ENCODE measurements at regions not wholly inside any gene's neighbourhood (a gene's known extent, or its start where the extent isn't known, plus 50 kb on each side); places are given as distances from the start of the nearest gene placed in this dataset.

DNA sequence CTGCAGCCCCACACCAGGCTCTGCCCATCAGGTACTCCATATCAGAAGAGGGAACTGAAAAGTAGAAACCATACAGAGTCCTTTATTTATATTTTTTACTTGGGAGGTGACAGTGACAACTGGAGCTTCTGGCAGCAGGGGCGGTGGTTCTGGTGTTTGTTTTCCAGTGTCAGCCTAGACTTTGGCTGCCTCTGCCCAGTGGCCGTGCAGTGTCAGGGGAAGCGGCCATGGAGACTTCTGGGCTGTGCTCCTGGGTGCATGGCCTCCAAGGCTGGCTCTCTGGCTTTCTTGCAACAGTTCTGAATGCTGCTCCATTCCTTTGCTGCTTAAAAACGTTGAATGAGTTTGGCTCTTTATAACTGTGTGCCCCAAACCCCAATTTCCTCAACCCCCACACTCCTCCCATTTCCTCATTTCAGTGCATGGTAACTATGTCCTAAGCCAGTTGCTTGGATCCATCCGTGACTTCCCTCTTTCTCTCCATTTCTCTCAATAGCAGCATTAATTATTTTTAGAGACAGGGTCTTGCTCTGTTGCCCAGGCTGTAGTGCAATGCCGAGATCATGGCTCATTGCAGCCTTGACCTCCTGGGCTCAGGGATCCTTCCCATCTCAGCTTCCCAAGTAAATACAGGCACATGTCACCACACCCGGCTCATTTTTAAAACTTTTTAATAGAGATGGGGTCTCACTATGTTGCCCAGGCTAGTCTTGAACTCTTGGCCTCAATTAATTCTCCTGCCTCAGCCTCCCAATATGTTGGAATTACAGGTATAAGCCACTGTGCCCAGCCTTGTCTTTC lies 141.1 kb upstream of the SGK1 start:
- TF ChIP-seq, protein P1, sequence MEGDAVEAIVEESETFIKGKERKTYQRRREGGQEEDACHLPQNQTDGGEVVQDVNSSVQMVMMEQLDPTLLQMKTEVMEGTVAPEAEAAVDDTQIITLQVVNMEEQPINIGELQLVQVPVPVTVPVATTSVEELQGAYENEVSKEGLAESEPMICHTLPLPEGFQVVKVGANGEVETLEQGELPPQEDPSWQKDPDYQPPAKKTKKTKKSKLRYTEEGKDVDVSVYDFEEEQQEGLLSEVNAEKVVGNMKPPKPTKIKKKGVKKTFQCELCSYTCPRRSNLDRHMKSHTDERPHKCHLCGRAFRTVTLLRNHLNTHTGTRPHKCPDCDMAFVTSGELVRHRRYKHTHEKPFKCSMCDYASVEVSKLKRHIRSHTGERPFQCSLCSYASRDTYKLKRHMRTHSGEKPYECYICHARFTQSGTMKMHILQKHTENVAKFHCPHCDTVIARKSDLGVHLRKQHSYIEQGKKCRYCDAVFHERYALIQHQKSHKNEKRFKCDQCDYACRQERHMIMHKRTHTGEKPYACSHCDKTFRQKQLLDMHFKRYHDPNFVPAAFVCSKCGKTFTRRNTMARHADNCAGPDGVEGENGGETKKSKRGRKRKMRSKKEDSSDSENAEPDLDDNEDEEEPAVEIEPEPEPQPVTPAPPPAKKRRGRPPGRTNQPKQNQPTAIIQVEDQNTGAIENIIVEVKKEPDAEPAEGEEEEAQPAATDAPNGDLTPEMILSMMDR (IDR thresholded peaks at IDR 0.05): no peak

DNA sequence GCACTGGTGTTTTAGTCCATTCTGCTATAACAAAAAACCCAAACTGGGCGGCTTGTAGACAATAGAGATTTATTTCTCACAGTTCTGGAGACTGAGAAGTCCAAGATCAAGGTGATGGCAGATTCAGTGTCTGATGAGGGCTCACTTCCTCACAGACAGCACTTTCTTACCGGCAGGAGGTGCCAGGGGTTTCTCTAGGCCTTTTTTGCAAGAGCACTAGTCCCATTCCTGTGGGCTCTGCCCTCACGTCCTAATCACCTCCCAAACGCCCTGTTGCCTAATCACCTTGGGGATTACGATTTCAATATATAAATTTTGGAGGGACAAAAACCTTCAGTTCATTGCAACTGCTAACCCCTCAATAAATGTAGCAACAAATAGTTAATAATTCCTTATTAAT lies 140.0 kb upstream of the SGK1 start:
- TF ChIP-seq, protein P1 (IDR thresholded peaks at IDR 0.05): no peak

DNA sequence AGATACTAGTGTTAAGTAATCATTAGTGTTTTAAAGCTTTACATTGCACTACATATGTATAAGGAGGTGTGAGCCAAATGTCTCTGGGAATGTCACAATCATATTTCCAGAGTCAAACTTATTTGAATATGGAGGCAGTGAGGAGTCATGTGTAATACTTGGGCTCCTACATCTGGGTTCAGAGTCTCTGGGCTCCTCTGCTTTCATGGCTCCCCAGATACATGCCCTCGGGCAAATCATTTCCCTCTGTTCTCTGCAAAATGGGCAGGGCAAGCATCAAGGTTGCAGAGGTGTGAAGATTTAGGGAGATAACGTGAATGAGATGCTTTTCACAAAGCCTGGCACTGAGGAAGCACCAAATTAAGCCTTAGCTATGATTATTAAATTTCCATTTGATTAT lies 138.3 kb upstream of the SGK1 start:
- TF ChIP-seq, protein P1 (IDR thresholded peaks at IDR 0.05): no peak

DNA sequence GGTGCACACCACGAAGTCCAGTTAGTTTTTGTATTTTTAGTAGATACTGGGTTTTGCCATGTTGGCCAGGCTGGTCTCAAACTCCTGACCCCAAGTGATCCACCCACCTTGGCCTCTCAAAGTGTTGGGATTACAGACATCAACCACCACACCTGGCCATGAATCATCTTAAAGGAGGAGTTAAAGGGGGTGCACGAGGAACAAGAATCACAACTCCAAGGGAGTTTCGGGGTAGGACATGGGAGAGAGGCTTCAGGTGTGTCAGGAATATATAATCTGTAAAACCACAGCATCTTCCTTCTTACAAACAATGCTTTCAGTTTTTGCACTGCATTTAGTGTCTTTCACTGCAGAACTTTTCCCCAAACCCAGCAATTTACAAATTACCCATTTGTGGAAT lies 137.4 kb upstream of the SGK1 start:
- TF ChIP-seq, protein P1 (IDR thresholded peaks at IDR 0.05): no peak

DNA sequence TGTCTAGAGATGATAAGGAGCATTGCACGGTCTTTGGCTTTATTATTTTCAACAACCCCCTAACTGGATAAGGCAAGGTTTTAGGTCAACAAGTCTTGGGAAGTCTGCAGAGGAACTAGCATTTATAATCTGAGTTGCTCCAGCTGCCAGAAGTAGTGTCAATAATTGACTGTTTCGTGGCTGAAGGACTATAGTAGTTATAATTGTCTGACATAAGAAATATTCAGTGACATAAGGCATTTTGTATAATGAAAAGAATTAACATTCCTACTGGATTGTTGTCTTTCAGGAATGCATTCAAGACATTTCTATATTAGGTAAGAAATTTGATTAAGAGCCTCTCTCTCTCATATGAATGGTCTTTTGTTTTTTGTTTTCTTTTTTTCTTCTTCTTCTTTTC lies 136.9 kb upstream of the SGK1 start:
- TF ChIP-seq, protein P1 (IDR thresholded peaks at IDR 0.05): no peak

DNA sequence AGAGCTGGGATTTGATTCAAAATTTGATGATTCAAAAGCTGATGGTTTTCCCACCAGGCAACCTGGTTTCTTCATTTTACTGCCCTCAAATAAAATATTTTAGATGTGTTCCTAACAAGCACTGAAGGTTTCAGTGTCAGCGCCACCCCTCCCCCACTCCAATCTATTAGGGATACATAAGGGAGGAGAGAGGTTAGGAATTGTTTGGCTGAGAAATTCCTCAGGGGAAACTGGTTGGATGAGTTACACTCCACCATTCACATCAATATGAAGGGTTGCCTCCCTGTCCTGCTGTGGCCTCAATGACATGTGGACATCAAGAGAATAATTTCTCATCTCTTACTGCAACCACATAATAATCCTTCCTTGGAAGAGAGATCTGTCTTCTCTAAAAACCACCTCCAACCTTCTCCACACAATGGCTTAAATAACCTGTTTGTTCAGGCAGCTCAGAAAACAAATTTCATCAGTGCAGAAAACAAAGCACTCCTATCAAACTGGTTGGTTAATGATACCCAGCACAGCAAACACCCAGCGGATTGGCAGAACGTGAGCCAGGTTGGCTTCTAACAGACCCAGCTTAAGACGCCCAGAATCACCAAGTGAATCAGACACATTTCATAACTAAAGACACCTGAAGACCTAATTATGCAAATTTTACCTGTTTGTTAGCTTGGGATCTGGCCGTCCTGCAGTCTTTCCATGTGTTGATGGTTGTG lies 136.0 kb upstream of the SGK1 start:
- TF ChIP-seq, protein P1 (IDR thresholded peaks at IDR 0.05): no peak

DNA sequence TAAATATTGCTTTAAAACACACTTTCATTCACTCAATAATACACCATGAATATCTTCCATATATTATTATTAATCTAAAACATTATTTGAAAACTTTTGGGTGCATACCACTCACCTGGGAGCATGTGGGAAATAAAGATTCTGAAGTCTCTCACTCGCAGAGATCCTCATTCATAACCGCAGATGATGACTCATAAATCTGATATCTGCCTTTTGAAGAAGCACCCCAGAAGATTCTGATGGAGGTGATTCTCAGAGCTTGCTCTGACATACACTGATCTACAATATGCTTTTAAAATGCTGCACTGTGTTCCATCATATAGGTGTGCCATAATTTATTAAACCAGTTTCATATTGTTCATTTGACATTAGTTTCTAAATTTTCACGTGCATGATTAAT lies 135.0 kb upstream of the SGK1 start:
- TF ChIP-seq, protein P1 (IDR thresholded peaks at IDR 0.05): no peak

Data from LNCAP (cell line).